ENCODE measurements at regions not wholly inside any gene's neighbourhood (a gene's known extent, or its start where the extent isn't known, plus 50 kb on each side); places are given as distances from the start of the nearest gene placed in this dataset.

DNA sequence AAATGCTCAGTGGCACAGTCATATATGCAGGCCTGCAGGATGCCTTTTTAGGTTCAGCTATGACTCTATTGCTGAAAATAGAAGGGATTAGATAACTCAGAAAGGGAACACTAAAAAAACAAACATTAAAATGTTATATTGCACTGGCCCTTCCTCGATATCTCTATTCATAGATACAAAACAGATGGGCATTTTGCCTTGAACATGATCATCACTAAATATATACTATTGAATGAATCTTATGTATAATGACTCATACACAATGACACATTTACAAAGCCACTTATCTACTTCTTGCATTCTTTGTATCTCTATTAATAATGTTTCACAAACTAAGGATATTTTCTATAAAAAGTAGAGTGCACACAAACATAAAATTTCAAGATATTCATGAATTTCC is 2352.8 kb upstream of the RAG2 start:
- DNase-seq (ENCODE audit: low read depth, low spot score) (no peak), ATAC-seq (no peak)
- Histone ChIP-seq H3K27me3 (ENCODE audit: insufficient read depth, low read length) (no peaks in the 10 kb centered on the region), H3K4me1 (ENCODE audit: control insufficient read depth in 1 of 2, insufficient read depth in 2 of 2, low read length in 2 of 2) (no peaks in the 10 kb centered on the region), H2AFZ (ENCODE audit: low read depth, low read length, poor library complexity, severe bottlenecking) (no peak overlapping the region), H3K27ac (ENCODE audit: low read depth, low read length) (no peak overlapping the region), H4K20me1 (ENCODE audit: insufficient read depth) (no peaks in the 10 kb centered on the region), H3K79me2 (ENCODE audit: insufficient read depth, low read length) (no peaks in the 10 kb centered on the region), H3K9me2 (ENCODE audit: insufficient read depth) (no peaks in the 10 kb centered on the region), H3K36me3 (ENCODE audit: control insufficient read depth in 1 of 2, insufficient read depth in 2 of 2, low read length in 2 of 2) (no peaks in the 10 kb centered on the region), H3K9me3 (ENCODE audit: control insufficient read depth in 1 of 2, insufficient read depth in 1 of 2, low read depth in 1 of 2, low read length in 2 of 2) (peaks cover 8 to 9% of the 10 kb centered on the region in 2 experiments; a peak in 2 of 4 replicates), H3K4me3 (replicated peaks in 1 of 2; ENCODE audit: low read depth in 1 of 2, low read length in 2 of 2) (no peak overlapping the region), H3K9ac (ENCODE audit: low read length) (no peak overlapping the region), H3K4me2 (ENCODE audit: low read length) (no peak overlapping the region)
- RAD21 ChIA-PET (ENCODE audit: low non-redundant PET in 1 of 2, low total read pairs in 2 of 2, uncharacterized antibody in 2 of 2, unreplicated experiment in 2 of 2): no interaction called here
- BruUV-seq (replicated peaks): no TSS peak
- POLR2A ChIA-PET: no interaction called here
- intact Hi-C loops (cut with micrococcal nuclease): no loop called here
- CTCF ChIA-PET: no interaction called here
- TF ChIP-seq JUND (IDR thresholded peaks at IDR 0.05) (no peak), POLR2A (IDR thresholded peaks at IDR 0.05; ENCODE audit: borderline replicate concordance, extremely low read depth, insufficient read depth, insufficient read length) (no peak), YY1 (IDR thresholded peaks at IDR 0.05; ENCODE audit: extremely low read depth, insufficient replicate concordance, low read depth, low read length) (no peak), SP1 (IDR thresholded peaks at IDR 0.05; ENCODE audit: low read depth) (no peak)
- TF ChIP-seq, protein P1, sequence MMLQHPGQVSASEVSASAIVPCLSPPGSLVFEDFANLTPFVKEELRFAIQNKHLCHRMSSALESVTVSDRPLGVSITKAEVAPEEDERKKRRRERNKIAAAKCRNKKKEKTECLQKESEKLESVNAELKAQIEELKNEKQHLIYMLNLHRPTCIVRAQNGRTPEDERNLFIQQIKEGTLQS (IDR thresholded peaks at IDR 0.05): no peak
- TF ChIP-seq, protein P2, sequence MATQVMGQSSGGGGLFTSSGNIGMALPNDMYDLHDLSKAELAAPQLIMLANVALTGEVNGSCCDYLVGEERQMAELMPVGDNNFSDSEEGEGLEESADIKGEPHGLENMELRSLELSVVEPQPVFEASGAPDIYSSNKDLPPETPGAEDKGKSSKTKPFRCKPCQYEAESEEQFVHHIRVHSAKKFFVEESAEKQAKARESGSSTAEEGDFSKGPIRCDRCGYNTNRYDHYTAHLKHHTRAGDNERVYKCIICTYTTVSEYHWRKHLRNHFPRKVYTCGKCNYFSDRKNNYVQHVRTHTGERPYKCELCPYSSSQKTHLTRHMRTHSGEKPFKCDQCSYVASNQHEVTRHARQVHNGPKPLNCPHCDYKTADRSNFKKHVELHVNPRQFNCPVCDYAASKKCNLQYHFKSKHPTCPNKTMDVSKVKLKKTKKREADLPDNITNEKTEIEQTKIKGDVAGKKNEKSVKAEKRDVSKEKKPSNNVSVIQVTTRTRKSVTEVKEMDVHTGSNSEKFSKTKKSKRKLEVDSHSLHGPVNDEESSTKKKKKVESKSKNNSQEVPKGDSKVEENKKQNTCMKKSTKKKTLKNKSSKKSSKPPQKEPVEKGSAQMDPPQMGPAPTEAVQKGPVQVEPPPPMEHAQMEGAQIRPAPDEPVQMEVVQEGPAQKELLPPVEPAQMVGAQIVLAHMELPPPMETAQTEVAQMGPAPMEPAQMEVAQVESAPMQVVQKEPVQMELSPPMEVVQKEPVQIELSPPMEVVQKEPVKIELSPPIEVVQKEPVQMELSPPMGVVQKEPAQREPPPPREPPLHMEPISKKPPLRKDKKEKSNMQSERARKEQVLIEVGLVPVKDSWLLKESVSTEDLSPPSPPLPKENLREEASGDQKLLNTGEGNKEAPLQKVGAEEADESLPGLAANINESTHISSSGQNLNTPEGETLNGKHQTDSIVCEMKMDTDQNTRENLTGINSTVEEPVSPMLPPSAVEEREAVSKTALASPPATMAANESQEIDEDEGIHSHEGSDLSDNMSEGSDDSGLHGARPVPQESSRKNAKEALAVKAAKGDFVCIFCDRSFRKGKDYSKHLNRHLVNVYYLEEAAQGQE (IDR thresholded peaks at IDR 0.05; ENCODE audit: low read depth): no peak
- TF ChIP-seq, protein P3, sequence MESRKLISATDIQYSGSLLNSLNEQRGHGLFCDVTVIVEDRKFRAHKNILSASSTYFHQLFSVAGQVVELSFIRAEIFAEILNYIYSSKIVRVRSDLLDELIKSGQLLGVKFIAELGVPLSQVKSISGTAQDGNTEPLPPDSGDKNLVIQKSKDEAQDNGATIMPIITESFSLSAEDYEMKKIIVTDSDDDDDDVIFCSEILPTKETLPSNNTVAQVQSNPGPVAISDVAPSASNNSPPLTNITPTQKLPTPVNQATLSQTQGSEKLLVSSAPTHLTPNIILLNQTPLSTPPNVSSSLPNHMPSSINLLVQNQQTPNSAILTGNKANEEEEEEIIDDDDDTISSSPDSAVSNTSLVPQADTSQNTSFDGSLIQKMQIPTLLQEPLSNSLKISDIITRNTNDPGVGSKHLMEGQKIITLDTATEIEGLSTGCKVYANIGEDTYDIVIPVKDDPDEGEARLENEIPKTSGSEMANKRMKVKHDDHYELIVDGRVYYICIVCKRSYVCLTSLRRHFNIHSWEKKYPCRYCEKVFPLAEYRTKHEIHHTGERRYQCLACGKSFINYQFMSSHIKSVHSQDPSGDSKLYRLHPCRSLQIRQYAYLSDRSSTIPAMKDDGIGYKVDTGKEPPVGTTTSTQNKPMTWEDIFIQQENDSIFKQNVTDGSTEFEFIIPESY (IDR thresholded peaks at IDR 0.05; ENCODE audit: extremely low read depth, insufficient replicate concordance, low read length): no peak
